ENCODE measurements at regions not wholly inside any gene's neighbourhood (a gene's known extent, or its start where the extent isn't known, plus 50 kb on each side); places are given as distances from the start of the nearest gene placed in this dataset.
"Not testable (repeated sequence)": the region's sequence is repeated elsewhere in the genome, so short reads cannot be mapped to it uniquely, and the experiment has no call there.

DNA sequence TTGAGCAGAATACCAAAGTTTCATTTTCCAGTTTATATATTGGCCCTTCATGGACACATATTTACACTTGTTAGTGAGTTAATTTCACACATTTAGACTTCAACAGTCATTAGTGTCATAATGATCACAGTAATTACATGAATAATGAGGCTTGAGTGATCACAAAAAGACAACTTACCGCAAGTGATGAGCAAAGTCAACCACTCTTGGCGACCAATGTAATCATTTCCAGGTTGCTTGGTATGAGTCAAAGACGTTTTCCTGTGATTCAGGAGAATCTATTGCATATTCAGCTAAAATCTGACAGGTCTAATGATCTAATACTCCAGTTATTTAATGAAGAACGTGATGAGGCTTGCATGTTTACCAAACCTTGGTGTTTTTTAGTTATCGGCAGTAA is 407.9 kb upstream of the TENM3 start:
- DNase-seq, result no peak

DNA sequence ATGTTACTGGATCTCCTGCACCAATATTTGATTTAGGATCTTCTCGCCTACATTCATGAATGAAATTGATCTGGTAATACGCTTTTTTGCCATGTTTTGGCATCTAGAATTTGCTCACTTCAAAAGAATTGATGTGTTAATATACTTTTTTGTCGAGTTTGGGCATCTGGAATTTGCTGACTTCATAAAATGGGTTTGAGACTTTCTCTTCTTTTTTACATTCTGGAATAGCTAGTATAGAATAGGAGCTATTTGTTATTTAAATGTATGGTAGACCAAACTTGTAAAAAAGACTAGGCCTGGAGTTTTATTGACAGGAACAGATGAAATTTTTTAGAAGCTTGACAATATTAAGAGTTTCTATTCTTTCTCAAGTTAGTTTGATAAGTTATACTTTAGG is 404.9 kb upstream of the TENM3 start:
- no peak for DNase-seq

DNA sequence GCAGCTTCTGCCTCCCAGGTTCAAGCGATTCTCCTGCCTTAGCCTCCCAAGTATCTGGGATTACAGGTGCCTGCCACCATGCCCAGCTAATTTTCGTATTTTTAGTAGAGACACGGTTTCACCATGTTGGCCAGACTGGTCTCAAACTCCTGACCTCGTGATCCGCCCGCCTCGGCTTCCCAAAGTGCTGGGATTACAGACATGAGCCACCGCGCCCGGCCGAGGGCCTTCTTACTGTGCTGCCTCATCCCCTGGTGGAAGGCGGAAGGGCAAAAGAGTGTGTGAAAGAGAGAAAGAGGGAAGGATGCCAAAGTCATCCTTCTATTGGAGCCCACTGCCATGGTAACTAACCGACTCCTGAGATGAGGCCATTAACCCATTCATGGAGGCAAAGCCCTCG is 399.4 kb upstream of the TENM3 start:
- not testable (repeated sequence) for DNase-seq

DNA sequence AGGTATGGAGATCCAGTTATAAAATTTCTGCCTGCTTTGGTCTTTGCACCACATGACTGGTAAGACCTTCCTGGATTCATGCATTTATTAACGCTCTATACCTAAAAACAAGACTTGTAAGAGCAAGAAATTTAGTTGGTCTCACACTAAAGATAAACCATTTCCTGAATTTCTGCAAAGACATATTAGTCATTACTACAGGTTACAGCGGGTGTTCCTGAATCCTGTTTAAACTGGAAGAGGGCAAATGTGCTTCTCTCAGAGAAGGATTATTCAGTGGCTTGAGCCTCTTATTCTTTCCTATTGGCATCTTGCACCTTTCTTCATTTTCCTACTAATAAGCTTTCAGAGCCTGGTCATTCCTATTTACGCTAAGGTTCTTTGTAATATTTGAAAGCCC is 397.6 kb upstream of the TENM3 start:
- DNase-seq, result no peak

DNA sequence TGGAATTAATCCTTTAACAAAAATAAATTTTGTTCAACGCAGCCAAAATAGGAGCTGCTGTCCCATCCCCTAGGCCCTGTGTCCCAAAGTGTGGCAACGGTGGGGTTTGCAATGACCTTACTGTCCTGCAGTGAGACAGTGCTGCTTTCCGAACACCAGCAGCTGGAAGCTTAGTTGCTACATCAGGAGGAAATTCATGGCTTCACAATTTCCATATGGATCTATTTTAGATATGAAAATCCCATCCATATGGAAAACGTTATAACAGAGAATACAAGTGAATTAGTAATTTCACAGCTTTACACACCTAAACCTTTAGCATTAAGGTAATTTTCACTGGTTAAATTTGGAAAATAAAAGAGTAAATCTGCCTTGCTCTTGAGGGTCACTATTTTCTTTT is 396.3 kb upstream of the TENM3 start:
- DNase-seq, result no peak

DNA sequence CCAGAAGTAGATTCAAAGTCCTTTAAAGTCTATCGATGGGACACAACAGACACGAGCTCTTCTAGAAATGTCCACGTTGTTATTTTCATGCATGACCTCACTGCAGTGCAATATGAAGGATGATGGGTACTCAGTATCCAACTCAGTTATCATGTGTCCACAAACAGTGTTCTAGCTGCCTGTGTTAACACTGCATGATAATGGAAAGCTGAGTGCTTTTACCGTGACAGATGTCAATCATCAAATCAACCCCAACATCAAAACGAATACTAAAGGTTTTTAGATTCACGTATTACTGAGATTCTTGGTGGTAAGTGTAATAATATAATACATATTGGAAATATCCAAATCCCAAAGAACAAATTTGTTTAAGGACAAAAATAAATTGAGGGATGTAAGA is 394.8 kb upstream of the TENM3 start:
- no peak for DNase-seq

DNA sequence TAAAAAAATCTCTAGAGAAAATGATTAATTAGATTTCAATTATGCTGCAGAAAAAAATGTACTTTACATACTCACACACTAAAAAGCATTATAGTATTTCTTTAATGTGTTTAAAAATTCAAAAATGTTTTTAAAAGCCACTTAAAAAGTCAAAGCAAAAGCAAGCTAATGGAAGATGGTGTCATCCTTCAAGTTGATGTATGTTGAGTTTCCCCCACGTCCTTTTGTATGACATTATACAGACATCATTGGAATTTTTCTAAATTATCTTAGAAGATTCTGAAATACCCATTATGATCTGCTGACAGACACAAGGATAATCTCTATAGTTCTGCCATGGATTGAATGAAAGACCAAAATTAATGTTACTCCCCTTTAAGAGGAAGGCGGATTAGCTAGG is 393.7 kb upstream of the TENM3 start:
- DNase-seq, result no peak

DNA sequence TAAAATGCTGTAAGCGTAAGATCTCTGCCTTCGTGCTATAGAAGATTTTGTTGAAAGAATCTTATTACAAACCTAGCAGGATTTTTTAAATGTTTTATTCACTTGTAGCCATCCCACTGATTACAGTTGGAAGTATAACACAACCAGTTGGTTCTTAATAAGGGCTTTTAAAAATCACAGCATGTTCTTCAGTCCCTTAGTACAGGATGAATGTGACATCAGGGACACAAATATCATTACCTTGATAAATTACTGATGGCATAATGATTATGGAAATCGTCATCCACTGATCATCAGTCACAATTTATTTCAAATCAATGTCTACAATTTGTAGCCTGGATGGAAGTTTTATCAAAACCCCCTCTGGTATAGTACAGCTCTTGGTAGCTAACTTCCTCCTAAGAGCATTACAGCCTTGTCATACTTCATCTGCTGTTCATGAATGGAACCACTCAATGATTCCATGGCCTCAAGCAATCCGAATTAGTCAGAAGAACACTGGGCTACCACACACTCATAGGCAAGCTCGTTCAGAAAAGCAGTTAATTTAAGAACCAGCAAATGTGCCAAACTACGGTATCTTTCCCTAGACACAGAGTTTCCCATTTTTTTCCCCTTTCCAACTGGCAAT is 389.2 kb upstream of the TENM3 start:
- no peak for DNase-seq

DNA sequence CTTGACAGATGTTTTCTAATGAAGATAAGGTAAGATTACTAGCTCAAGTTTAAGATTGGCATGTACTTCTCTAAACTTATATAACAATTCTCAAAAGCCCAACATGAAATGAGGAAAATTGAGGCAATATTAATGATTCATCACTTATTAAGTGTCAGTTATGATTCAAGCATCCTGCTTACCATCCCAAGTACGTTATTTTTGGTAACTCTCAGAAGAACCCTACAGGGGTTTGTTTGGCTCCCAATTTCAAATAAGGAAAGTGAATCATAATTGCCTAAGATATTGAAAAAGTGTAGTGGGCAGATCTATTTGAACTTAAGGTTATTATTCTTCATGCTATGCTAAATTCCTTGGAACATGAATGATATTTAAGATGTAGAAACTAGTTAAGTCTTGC is 387.9 kb upstream of the TENM3 start:
- DNase-seq, result no peak

DNA sequence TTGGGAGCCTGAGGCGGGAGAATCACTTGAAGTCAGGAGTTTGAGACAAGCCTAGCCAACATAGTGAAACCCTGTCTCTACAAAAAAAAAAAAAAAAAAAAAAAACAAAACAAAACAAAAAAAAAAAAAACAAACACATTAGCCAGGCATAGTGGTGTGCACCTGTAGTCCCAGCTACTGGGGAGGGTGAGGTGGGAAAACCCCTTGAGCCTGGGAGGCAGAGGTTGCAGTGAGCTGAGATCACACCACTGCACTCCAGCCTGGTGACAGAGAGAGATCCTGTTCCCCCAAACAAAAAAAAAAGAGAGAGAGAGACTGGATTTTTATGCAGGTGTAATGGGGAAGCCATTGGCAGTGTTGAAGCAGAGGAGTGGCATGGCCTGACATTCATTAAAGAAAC is 385.7 kb upstream of the TENM3 start:
- not testable (repeated sequence) for DNase-seq

DNA sequence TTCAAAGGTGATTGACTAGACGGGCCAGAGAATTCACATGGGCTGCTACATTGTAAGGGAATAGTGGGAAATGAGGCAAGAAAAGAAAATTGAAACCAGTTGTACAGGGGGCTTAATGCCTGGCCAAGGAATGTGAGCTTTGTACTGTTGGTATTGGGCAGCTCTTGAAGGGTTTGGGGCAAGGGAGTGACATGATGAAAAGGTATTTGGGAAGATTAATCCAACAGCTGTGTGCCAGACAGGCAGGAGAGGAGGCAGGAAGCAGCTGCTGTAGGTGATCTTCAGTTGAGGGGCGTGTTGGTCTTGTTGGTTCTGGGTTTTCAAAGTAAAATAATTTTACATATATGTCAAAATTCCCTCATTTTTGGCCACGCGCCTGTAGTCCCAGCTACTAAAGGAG is 384.5 kb upstream of the TENM3 start:
- no peak for DNase-seq

DNA sequence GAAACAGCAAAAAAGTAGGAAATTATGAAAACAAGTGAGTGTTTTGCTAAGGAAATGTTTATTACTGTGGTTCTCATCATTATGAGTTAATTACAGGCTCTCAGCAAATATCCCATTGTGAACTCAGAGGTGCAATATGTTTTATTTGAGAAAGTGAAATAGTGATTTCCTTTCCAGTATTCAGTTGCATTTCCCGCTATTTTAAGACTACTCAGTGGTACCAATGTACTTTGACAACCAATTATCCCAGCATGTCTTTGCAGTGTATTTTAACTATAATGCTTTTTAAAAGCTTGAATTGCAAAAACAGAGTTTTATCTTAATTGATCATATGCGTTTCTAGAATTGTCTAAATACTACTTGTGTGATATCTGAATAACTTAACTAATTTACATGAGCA is 383.8 kb upstream of the TENM3 start:
- DNase-seq, result no peak

DNA sequence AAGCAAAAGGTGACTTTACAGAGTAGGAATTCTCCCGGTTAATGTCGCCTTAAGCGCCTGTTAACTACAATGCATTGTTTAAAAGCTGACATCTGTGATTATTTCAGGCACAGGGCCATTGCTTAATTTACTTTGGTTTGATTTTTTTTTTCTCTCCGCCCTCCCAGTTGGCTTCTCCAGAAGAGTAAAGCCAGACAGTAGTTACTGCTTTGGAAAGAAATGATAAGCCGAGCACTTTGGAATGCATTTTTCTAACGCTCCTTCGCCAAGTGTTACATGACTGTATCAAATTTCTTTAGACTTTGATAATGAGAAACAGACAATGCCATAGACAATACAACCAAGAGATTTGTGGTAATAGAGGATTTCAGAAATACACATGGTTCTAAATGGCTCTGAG is 383.0 kb upstream of the TENM3 start:
- DNase-seq, result no peak

DNA sequence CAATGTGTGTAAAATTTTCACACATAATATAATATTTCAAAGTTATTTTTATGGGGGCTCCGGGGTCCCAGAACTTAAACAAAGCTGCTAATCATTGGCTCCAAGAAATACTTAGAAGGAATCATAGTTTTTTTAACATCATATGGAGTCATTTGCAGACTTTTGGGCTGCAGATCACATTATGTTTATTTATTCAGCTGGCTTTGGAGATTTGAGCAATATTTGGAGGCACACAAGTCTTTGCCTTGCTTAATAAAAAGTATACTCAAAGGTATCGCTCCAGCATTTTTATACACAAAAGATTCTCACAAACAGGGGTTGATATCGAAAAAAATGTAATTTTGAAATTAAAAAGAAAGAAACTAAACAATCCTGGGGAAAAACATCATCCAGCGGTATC is 382.5 kb upstream of the TENM3 start:
- no peak for DNase-seq

DNA sequence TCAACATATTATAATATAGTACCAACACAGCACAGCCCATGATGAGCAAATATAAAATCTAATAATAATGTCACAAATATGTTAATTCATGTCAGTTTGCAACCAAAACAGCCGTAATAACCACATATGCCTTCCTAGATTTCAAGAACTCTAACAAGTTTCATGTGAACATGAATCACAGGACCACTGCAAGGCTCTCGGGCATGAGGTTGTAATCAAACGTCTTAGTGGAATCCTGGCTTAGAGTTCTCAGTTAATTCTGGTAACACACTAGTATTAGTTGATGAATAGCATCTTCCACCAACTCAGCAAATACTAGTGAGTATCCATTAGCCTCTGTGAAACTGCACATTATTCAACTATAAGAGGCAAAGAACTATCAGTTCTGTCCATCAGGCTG is 379.3 kb upstream of the TENM3 start:
- no peak for DNase-seq

DNA sequence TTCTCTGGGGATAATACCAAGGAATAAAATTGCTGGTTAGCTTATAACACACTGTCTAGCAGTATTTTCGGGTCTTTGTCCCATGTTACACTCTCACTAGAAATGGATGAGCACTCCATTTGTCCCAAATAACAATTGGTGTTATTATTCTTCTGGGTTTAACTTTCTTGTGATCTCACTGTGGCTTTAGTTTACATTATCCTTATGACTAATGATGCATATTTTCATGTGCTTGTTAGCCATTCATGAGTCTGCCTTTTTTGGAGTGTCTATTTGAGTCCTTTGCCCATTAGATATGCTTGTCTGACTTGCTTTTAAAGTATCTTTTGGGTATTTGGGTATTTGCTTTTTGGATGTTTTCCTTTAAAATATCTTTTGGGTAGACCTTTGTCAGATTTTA is 372.9 kb upstream of the TENM3 start:
- DNase-seq, result no peak

DNA sequence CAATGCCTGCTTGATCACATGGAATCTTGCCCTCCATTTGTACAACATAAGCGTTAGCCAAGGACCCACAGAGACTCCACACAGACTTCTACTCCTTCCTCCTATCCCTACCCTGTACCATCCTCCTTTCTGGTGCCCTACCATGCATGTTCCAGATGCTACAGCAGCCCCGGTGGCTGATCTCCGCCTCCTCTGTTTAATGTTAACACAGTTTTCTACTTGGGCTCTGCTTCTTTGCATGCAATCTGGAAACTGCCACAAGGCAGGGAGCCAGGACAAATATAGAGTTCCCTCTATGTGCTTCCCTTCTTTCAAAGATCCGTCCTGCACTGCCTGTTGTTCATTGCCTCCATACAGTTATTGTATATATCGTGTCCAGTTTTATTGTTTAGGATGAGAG is 368.6 kb upstream of the TENM3 start:
- DNase-seq, result no peak

DNA sequence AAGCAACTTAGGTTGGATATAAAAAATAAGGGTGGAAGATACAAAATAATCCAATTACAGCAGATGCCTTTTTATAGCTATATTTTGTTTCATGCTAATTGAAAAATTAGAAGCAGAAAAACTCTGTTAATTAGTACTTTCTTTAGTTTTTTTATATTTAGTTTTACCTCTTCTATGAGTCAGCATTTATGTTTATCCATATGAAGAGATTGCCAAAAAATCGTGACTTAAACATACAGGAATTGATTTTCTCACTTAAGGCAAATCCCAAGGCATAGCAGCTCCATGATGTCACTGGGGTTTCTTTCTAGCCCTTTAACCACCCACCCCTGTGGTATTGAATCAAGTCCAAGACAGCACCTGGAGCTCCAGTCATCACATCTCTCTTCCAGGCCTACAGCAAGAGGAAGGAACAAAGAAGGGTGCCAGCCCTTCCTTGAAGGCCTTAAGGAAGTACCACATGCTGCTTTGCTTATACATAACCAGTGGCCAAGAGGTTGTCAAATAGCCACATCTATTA is 365.8 kb upstream of the TENM3 start:
- DNase-seq, result no peak

DNA sequence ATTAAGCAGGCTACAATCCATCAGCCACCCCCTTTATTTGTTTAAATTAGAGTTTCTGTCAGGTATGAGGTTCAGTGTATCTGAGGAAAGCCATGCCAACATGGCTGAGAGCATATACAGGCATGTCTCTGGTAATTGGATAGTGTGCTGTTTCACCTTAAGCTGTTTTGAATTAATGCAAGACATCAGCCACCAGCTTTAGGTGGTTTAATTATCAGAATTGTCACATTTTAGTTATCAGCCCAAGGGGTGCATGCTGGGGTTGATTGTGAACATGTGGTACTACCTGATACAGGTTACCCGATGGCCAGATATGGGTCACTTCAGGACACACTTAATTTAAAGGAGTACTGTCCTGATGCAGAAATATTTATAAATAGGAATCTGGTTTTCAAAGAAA is 353.2 kb upstream of the TENM3 start:
- no peak for DNase-seq

DNA sequence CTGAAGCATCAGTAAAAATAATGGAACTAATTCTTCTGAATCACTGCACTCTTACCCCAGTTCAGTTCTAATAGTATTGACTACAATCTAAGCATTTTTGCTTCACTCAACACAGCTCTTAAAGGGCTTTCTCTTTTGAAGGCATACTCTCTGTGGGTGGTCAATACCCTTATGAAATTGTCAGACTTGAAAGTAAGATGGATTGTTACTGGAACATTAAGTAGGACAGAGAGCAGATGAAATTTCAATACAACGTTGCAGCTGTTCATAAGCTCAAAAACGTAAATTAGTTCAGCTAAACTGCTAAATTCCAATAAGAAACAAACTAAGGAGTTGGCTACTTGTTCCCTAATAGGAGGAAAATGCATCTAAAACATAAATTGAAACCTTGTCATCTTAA is 352.3 kb upstream of the TENM3 start:
- no peak for DNase-seq

DNA sequence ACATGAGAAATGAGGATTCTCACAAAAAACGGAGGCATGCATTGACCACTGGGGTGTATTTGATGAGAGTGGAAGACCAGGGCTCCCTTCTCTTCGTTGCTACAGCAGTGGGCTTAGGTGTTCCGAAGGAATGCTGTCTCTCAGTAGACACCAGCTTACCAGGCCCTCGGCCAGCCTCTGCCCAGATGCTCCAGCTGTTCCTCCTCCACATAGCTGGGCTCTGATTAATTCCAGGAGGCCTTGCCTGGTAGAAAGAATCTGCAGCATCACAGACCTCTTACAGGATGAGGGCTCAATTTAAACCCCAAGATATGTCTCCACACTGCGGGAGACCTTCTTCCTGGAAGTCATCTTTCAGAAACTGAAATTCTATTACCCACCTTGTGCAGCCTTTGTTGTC is 346.6 kb upstream of the TENM3 start:
- no peak for DNase-seq

DNA sequence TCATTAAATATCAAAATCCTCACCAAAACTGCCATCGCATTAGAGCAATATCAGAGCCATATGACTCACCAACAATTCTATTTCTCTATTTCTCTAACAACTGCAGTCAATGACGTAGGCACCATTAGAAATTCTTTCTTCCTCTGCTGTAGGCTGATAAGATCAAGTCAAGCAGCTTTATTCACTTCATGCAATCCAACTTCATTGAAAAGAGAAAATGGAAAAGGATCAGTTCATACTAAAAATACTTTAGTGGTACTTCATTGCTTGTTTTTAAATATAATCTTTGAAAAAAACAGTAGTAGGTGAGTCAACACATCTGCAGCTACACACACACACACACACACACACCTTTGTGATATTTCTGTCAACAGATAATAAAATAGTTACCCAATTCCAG is 345.3 kb upstream of the TENM3 start:
- no peak for DNase-seq

DNA sequence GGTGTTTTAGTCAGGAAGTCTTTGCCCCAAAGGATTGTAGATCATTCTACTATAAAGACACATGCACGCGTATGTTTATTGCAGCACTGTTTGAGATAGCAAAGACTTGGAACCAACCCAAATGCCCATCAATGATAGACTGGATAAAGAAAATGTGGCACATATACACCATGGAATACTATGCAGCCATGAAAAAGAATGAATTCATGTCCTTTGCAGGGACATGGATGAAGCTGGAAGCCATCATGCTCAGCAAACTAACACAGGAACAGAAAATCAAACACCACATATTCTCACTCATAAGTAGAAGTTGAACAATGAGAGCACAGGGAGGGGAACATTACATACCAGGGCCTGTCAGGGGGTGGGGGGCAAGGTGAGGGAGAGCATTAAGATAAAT is 340.8 kb upstream of the TENM3 start:
- DNase-seq, result not testable (repeated sequence)

DNA sequence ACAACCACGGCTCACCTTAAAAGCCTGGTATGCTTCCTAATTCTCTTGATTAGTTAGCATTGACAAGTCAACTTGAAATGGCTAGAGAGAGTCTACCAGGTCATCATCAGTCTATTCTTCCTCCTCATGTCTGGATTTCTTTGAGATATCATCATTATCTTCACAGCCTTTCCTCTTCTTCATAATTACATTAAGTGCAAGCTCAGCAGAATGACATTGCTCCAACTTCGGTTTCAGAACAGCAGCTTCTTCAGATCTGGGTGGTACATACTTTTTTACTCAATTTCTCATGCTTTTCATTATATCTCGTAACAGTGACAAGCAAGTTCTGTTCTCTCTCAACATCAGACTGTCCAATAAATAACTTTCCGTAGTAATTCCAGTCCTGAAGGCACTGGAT is 337.5 kb upstream of the TENM3 start:
- DNase-seq, result no peak

DNA sequence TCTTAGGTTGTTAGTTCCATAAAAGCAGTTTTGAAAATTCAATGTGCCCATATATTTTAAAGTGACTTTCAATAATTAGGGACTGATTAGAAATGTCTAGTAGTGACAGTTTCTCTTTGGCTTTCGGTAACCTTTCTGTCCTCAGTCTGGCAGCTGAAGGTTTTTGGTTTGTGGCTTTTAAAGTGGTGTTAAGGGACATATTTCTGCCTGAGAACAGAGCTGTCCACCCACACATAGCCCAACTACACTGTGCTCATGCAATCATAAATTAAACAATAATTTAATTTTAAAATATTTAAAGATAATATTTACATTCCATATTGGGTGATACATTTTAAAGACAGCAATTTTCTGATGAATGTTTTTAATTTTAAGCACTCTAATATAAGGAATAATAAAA is 335.0 kb upstream of the TENM3 start:
- no peak for DNase-seq

DNA sequence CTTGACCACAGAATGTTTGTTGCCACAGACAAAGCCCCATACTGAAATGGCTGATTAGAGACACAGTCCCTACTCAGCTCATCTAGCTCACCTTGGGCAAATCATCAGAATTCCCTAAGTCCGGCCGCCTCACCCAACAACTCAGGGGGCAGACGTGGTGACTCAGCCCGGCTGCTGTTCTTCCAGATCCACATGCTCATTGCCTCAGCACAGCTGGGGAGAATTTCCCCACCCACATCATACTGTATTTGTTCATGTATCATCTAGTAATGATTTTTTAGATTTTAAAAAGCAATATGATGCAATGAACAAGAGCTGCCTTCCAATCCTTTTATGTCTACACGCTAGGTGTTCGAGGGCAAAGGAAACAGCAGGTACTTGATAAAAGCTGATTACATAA is 333.8 kb upstream of the TENM3 start:
- DNase-seq, result no peak
